GM21447 (cell line): ENCODE measurements at regions not wholly inside any gene's neighbourhood (a gene's known extent, or its start where the extent isn't known, plus 50 kb on each side); places are given as distances from the start of the nearest gene placed in this dataset.
"Not testable (repeated sequence)": the region's sequence is repeated elsewhere in the genome, so short reads cannot be mapped to it uniquely, and the experiment has no call there.

Source experiments
- ATAC-seq: cut with Tn5 transposase; IDR thresholded peaks from one replicate; pipeline ENCODE4 v1.9.1; 2021; ENCODE audit not compliant: unreplicated experiment

GRCh38 chr6:115131709-115132490 lies 789.1 kb upstream of the HS3ST5 start:
- ATAC-seq = no peak

- not testable (repeated sequence) for ATAC-seq
Measured at GRCh38 chr6:115121513-115121912, 778.7 kb upstream of the HS3ST5 start.

DNA sequence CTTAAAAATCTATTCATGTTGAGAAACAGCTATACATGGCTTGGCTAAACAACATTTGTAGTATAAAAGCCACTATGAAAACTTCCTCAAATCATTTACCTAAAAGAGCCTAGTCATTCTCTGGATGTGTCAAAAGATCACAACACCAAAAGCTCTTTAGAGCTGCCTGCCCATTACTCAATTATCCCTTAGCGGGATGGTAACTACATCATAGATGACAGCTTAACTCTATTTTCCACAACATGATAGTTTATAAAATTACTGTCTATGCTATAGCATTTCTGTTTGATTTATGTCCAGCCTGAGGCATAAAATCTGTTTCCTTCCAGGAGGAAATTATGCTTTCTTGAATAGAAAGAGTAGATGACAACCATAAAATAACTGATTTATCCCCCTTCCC lies 777.6 kb upstream of the HS3ST5 start:
- no peak for ATAC-seq

DNA sequence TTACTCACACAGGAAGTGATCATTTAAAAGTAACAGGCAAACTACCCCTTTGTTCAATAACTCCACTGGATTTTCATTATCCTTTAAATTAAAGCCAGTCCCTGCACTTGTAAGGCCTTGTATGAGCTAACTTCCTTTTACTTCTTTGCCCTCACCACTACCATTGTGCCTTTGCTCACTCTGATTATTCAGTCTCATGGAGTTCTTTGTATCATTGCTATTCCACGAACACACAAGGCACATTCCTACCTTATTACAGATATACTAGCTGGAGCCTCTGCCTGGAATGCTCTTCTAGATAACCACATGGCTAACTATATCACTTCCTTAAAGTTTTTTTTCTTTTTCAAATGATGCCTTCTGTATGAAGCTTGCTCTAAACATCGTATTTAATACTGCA lies 748.6 kb upstream of the HS3ST5 start:
- no peak for ATAC-seq

- ATAC-seq = no peak
Measured at GRCh38 chr6:115078555-115078954, 735.7 kb upstream of the HS3ST5 start.

GRCh38 chr6:115071962-115072361 lies 729.1 kb upstream of the HS3ST5 start:
- no peak for ATAC-seq

DNA sequence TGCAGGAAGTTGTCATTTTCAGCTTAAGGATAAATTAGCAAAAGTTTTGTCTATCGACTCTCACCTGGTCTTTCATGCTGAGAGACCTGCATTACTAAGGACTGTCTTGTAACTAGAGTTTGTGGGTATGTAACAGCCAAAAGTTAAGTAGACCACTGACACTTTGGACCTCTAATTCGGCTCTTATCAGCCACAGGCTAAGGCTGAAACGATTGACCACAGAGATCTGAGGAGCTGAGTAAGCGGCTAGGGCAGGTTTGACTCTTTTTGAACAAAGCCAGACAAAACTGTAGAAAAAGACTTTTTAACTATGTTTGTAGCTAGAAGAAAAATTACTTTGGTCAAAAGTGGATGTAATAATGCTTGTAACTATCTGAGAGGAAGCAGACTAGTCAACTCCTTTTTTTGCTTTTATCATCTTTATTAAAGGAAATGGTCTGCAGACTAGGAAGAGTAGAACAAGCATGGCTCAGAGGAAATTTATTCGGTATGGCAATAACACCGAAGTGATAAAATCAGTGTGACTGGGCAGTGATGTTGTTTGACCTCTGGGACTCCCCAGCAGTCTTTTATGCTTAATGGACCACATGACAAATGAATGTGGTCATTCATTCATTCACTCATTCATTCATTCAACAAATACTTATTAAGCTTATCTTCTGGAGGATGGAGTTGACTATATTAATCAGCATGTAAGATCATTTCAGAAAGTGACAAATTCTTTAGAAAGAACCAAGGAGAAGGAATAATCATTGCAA lies 725.0 kb upstream of the HS3ST5 start:
- ATAC-seq = no peak

GRCh38 chr6:115064680-115065079 lies 721.9 kb upstream of the HS3ST5 start:
- ATAC-seq = no peak

GRCh38 chr6:115060581-115060980 lies 717.8 kb upstream of the HS3ST5 start:
- no peak for ATAC-seq

DNA sequence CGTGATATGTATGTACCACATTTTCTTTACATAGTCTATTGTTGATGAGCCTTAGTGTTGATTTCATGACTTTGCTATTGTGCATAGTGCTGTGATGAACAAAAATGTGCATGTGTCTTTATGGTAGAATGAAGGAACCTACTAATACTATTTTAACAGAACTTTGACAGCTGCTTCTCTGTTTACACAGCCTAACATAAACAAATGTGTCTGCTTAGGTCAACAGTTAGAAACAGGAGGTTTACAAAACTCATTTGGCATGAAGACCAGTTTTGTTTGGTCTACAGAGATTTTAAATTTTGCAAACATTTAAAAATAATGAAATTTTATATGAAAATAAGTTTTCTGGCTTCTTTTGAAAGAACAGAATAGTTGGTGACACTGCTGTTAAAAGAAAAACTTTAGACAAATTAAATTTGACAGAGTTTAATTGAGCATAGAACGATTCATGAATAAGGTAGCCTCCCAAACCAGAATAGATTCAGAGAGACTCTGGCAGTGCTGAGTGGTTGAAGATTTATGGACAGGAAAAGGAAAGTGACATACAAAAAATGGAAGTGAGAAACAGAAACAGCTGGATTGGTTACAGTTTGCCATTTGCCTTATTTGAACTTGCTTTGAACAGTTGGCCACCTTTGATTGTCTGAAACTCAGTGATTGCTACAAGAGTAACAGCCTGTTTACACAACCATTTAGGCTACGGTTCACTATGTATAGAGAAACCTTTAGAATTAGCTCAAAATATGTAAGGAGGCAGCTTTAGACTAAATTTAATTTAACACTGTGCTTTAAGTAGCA lies 715.8 kb upstream of the HS3ST5 start:
- ATAC-seq = no peak

GRCh38 chr6:115055579-115055978 lies 712.8 kb upstream of the HS3ST5 start:
- no peak for ATAC-seq

DNA sequence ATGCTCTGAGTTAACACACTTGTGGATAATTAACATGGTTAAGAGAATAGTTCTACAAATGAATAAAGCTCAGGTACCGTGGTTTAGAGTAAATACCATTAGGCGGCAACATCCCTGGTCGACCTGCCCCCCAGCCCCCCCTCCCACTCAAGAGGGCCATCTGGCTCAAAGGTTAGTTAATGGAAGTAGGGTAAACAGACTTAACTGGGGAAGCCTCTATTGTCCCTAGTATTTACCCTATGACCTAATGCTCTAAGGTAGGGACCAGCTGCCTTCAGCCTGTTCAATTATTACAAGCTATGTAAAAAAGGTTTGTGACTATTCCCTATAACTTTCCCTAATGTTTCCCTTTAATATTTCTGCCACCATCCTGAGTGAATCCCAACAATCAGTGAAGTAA lies 711.4 kb upstream of the HS3ST5 start:
- not testable (repeated sequence) for ATAC-seq

DNA sequence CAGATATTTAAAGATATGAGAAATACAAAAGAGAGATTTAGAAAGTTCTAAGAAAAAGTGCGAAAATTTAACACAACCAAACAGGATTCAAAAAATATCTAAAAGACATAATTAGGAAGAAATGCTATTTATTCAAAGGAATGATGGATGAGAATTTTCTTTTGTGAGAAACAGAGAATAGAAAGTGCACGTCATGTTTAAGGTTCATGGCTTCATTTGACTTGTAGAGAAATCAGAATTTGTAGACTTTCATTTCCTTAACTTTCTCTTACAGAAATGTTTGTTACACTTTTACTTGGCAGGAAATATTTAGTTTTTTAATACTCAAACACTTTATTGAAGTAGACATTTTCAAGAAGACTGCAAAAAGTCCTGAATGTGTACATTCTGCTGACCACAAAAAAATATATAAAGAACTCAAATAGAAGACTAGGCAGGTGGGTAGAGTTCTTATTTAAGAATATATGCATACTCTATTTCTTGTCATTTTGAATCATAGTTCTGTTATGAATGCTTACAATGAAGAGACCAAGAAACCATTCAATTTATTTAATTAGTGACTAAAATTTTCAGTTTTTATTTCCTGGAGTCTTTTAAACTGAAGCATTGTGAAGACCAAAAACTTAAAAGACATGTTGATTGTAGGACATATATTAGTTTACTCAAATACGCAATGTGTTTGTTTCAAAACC lies 710.5 kb upstream of the HS3ST5 start:
- ATAC-seq = no peak

DNA sequence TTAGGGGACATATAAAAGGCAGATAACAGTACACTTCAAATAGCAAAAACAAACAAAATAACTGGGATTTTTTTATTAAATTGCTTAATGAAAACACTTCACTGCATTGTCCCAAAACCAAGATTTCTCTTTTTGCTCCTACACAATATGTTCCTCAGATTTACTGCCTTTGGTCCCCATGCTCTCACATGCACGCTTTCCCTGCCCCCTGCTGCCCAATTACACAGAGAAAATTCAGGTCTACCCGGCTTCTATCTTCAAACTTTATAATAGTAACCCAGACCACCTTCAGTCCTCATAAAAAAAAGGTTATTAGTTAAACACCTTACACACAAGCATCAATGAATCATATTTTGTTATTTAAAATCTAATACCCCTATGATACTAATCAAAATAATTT lies 673.8 kb upstream of the HS3ST5 start:
- ATAC-seq = no peak

- ATAC-seq = no peak
Measured at GRCh38 chr6:115004982-115005381, 662.2 kb upstream of the HS3ST5 start.

GRCh38 chr6:115004204-115004603 lies 661.4 kb upstream of the HS3ST5 start:
- ATAC-seq = no peak

GRCh38 chr6:115001731-115002350 lies 659.0 kb upstream of the HS3ST5 start:
- ATAC-seq = no peak

GRCh38 chr6:115000736-115001135 lies 657.9 kb upstream of the HS3ST5 start:
- no peak for ATAC-seq

DNA sequence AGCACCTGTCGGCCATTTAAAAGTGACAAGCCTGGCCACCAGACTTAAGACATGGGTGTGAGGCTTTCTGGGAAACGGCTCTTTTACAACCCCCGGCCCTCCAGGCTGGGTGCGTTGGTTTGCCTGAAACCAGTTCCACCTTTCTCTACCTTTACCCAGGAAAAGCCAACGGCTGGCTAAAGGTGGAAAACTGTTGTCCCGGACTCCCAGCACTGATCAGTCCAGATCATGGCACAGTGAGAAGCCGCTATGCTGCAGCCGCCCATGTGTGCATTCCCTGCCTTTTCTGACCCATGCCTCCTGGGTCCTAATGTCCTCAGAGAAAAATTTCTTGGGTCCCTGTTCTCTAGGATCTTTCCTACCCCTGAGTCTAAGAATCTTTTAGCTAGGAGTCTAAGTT lies 655.7 kb upstream of the HS3ST5 start:
- ATAC-seq = no peak

DNA sequence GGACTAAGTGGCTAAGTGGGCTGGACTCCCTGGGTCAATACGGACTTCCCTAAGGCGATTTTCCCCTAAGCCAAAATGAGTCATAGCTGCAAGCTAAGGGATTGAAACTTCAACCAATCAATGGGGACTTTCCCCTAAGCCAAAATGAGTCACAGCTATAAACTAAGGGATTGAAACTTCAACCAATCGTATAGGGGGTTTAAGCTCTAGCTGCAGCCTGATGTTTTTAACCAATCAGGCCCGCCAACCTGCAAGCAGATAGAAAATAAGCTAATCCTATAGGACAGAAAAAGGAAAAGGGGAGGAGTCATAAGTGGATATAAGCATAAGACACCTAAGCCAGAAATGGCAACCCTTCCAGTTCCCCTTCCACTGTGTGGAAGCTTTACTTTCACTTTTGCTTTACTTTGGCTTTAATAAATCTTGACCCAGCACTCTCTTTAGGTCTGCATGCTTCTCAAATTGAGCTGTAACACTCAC lies 655.0 kb upstream of the HS3ST5 start:
- peak; percentile 65 for ATAC-seq
